PC-3 (cell line): ENCODE measurements at regions not wholly inside any gene's neighbourhood (a gene's known extent, or its start where the extent isn't known, plus 50 kb on each side); places are given as distances from the start of the nearest gene placed in this dataset.
"Not testable (repeated sequence)": the region's sequence is repeated elsewhere in the genome, so short reads cannot be mapped to it uniquely, and the experiment has no call there.

ENCODE experiments used
- ATAC-seq: fragments of 200-7000 bp; cut with Tn5 transposase; 2 replicates; pipeline ENCODE4 v1.9.1; 2020; ENCODE audit warnings: mild to moderate bottlenecking, moderate library complexity
- BruUV-seq: library from RNA; stranded (reverse); fragments of 400-500 nt; replicated peaks from 2 replicates; lab custom pipeline; 2021; lab: Mats Ljungman, UMichigan
- CTCF ChIA-PET: fragments of 300-600 bp; sonication (Branson Sonifier 250); formaldehyde crosslinking; loops from one replicate; lab custom pipeline; 2022; ENCODE audit warnings: antibody characterized with exemption; lab: Charles Lee
- POLR2A ChIA-PET: fragments of 300-600 bp; sonication (Branson Sonifier 250); formaldehyde crosslinking; loops from one replicate; lab custom pipeline; 2022; ENCODE audit warnings: antibody characterized with exemption; ENCODE audit not compliant: unreplicated experiment; lab: Charles Lee
- DNase-seq: peaks from one replicate; pipeline ENCODE4 v3.0.0-alpha.2; 2015
- H2AFZ ChIP-seq: fragments of 300-600 bp; sonication (generic); 2 replicates; pipeline ENCODE4 v1.6.0; 2016; ENCODE audit warnings: antibody characterized with exemption, low read length
- H3F3A ChIP-seq: fragments of 300-600 bp; sonication (generic); one replicate; pipeline ENCODE4 v1.6.0; 2017; ENCODE audit warnings: antibody characterized with exemption, low read length, control low read depth, mild to moderate bottlenecking; ENCODE audit not compliant: unreplicated experiment
- H3K27ac ChIP-seq: fragments of 300-600 bp; sonication (generic); 2 replicates; pipeline ENCODE4 v1.5.1; 2016; ENCODE audit warnings: mild to moderate bottlenecking, low read length
- H3K27me3 ChIP-seq: fragments of 300-600 bp; sonication (generic); 2 replicates; pipeline ENCODE4 v1.6.1; 2016; ENCODE audit warnings: low read length, mixed read lengths
- H3K36me3 ChIP-seq: fragments of 300-600 bp; sonication (generic); 2 replicates; pipeline ENCODE4 v1.6.1; 2016; ENCODE audit warnings: low read depth, mixed run types, low read length, mixed read lengths
- H3K4me1 ChIP-seq: fragments of 300-600 bp; sonication (generic); 2 replicates; pipeline ENCODE4 v1.5.1; 2016; ENCODE audit warnings: low read length; ENCODE audit not compliant: insufficient read depth
- H3K4me2 ChIP-seq: fragments of 300-600 bp; sonication (generic); 2 replicates; pipeline ENCODE4 v1.6.0; 2016; ENCODE audit warnings: low read length
- H3K4me3 ChIP-seq: fragments of 300-600 bp; sonication (generic); 2 replicates; pipeline ENCODE4 v1.5.1; 2016; ENCODE audit warnings: mild to moderate bottlenecking, low read length, mixed read lengths
- H3K79me2 ChIP-seq: fragments of 300-600 bp; sonication (generic); 2 replicates; pipeline ENCODE4 v1.6.1; 2017; ENCODE audit warnings: low read length, mixed read lengths
- H3K9ac ChIP-seq: fragments of 300-600 bp; sonication (generic); 2 replicates; pipeline ENCODE4 v1.6.0; 2016; ENCODE audit warnings: mild to moderate bottlenecking, low read length
- H3K9me2 ChIP-seq: fragments of 300-600 bp; sonication (generic); replicated peaks from 2 replicates; pipeline ENCODE4 v1.6.1; 2016; ENCODE audit warnings: mixed run types, low read length, mixed read lengths
- H3K9me3 ChIP-seq: fragments of 300-600 bp; sonication (generic); 2 replicates; pipeline ENCODE4 v1.6.1; 2016; ENCODE audit warnings: low read length, mixed read lengths
- H4K20me1 ChIP-seq: fragments of 300-600 bp; sonication (generic); 2 replicates; pipeline ENCODE4 v1.6.1; 2016; ENCODE audit warnings: low read length, mixed read lengths
- EZH2 ChIP-seq: fragments of 300-600 bp; sonication (generic); IDR thresholded peaks from one replicate; pipeline ENCODE4 v1.6.1; 2017; ENCODE audit warnings: antibody characterized with exemption, mild to moderate bottlenecking, low read length; ENCODE audit not compliant: unreplicated experiment
- EZH2phosphoT487 ChIP-seq: fragments of 300-600 bp; sonication (generic); IDR thresholded peaks from 2 replicates; pipeline ENCODE4 v1.6.1; 2018; ENCODE audit warnings: mild to moderate bottlenecking, antibody characterized with exemption, low read length, borderline replicate concordance
- intact Hi-C: fragments of 100-400 bp; cut with micrococcal nuclease; formaldehyde crosslinking; loops from 2 replicates; pipeline ENCODE4 v1.9.0; 2023
- TF ChIP-seq, protein P1 (sequence below): fragments of 300-600 bp; sonication (generic); conservative IDR thresholded peaks from 2 replicates; pipeline ENCODE4 v1.5.1; 2017; ENCODE audit warnings: antibody characterized with exemption, low read depth, mild to moderate bottlenecking, low read length

DNA sequence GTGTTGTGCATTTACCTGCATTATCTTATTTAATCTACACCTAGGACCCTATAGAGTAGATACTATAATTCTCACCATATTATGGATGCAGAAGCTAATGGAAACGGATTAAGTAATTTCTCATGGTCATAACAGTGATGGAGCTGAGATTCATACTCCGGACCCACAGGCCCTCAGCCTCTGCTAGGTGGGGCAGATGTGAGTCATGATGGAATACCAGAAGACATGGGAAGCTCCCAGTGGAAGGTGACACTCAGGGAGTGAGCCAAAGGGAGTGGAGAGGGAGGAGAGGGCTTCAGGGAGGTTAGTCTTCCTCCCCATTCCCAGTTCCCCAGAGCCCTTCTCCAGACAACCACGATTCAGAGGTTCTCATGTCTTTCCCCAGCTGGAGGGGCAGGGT lies 65.2 kb upstream of the GPR6 start:
- Histone ChIP-seq H3K4me2 (no peak overlapping the region), H3K36me3 (no peaks in the 10 kb centered on the region), H3K4me1 (no peaks in the 10 kb centered on the region), H3K4me3 (no peak overlapping the region), H3K9me2 (no peaks in the 10 kb centered on the region), H2AFZ (no peak overlapping the region), H3K79me2 (no peaks in the 10 kb centered on the region), H4K20me1 (no peaks in the 10 kb centered on the region), H3K9ac (no peak overlapping the region), H3K27me3 (no peaks in the 10 kb centered on the region), H3K27ac (no peak overlapping the region), H3K9me3 (no peaks in the 10 kb centered on the region), H3F3A (no peaks in the 10 kb centered on the region)
- ATAC-seq (no peak), DNase-seq (peak; percentile 11)
- TF ChIP-seq EZH2phosphoT487 (no peak), EZH2 (no peak)
- TF ChIP-seq, protein P1, sequence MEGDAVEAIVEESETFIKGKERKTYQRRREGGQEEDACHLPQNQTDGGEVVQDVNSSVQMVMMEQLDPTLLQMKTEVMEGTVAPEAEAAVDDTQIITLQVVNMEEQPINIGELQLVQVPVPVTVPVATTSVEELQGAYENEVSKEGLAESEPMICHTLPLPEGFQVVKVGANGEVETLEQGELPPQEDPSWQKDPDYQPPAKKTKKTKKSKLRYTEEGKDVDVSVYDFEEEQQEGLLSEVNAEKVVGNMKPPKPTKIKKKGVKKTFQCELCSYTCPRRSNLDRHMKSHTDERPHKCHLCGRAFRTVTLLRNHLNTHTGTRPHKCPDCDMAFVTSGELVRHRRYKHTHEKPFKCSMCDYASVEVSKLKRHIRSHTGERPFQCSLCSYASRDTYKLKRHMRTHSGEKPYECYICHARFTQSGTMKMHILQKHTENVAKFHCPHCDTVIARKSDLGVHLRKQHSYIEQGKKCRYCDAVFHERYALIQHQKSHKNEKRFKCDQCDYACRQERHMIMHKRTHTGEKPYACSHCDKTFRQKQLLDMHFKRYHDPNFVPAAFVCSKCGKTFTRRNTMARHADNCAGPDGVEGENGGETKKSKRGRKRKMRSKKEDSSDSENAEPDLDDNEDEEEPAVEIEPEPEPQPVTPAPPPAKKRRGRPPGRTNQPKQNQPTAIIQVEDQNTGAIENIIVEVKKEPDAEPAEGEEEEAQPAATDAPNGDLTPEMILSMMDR: no peak
- CTCF ChIA-PET: no interaction called here
- intact Hi-C loops: no loop called here
- BruUV-seq: no TSS peak
- POLR2A ChIA-PET: no interaction called here

DNA sequence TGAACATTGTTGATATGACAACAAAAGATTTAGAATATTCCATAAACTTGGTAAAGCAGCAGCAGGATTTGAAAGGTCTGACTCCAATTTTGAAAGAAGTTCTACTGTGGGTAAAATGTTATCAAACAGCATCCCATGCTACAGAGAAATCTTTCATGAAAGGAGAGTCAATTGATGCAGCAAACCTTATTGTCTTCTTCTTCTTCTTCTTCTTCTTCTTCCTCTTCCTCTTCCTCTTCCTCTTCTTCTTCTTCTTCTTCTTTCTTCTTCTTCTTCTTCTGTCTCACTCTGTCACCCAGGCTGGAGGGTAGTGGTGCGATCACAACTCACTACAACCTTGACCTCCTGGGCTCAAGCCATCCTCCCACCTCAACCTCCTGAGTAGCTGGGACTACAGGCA lies 62.4 kb upstream of the GPR6 start:
- H3K79me2 ChIP-seq, DNase-seq, POLR2A ChIA-PET, CTCF ChIA-PET, BruUV-seq, H3K36me3 ChIP-seq, H3K4me3 ChIP-seq, H3K4me2 ChIP-seq, H3K9me2 ChIP-seq, H3K4me1 ChIP-seq, H3K27ac ChIP-seq, H4K20me1 ChIP-seq, ATAC-seq, H3K27me3 ChIP-seq, H2AFZ ChIP-seq, H3K9ac ChIP-seq, H3K9me3 ChIP-seq, intact Hi-C loops, H3F3A ChIP-seq: not testable (repeated sequence)

DNA sequence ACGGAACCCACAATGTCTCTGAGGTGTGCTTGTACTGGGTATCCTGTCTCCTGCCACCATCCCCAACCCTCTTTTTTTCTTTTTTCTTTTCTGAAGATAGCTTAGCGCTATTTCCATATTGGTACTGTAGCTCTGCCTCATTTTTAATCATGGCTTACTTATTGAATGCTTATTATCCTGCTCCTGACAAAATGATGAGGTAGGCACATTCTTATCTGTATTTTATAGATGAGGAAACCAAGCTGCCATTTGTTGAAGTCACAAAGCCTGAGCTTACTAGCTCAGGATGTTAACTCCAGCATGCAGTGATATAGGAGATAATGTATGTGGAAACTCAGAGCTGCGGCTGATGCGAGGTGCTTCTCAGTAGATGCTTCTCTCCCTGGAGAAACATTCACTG lies 61.4 kb upstream of the GPR6 start:
- DNase-seq (no peak), ATAC-seq (no peak)
- ChIA-PET CTCF (no interaction called here), POLR2A (no interaction called here)
- Histone ChIP-seq H3K4me3 (no peak overlapping the region), H3K36me3 (no peaks in the 10 kb centered on the region), H3K4me1 (no peaks in the 10 kb centered on the region), H3K9me2 (no peaks in the 10 kb centered on the region), H3K27ac (no peak overlapping the region), H3K9ac (no peak overlapping the region), H4K20me1 (no peaks in the 10 kb centered on the region), H3K4me2 (no peak overlapping the region), H2AFZ (no peak overlapping the region), H3K27me3 (no peaks in the 10 kb centered on the region), H3F3A (no peaks in the 10 kb centered on the region), H3K79me2 (no peaks in the 10 kb centered on the region), H3K9me3 (no peaks in the 10 kb centered on the region)
- TF ChIP-seq, protein P1: no peak
- TF ChIP-seq EZH2phosphoT487 (no peak), EZH2 (no peak)
- BruUV-seq: no TSS peak
- intact Hi-C loops: no loop called here
